Endothelial cell (in vitro differentiated cells): ENCODE measurements at regions not wholly inside any gene's neighbourhood (a gene's known extent, or its start where the extent isn't known, plus 50 kb on each side); places are given as distances from the start of the nearest gene placed in this dataset.

ENCODE experiments used
- DNase-seq: peaks from one replicate; pipeline ENCODE4 v3.0.0; 2021; ENCODE audit warnings: low spot score
- H3K27ac Mint-ChIP-seq: one replicate; pipeline ENCODE4 v1.8.0; 2021; ENCODE audit warnings: mixed read lengths, inconsistent platforms; ENCODE audit not compliant: unreplicated experiment
- H3K27me3 Mint-ChIP-seq: one replicate; pipeline ENCODE4 v1.8.0; 2021; ENCODE audit warnings: mild to moderate bottlenecking, moderate library complexity, mixed read lengths, inconsistent platforms; ENCODE audit not compliant: unreplicated experiment
- H3K36me3 Mint-ChIP-seq: one replicate; pipeline ENCODE4 v1.8.0; 2021; ENCODE audit warnings: mild to moderate bottlenecking, low read depth, mixed read lengths, inconsistent platforms; ENCODE audit not compliant: unreplicated experiment
- H3K4me1 Mint-ChIP-seq: one replicate; pipeline ENCODE4 v1.8.0; 2021; ENCODE audit warnings: mild to moderate bottlenecking, mixed read lengths, inconsistent platforms; ENCODE audit not compliant: unreplicated experiment
- H3K4me3 Mint-ChIP-seq: one replicate; pipeline ENCODE4 v1.8.0; 2021; ENCODE audit warnings: mild to moderate bottlenecking, mixed read lengths, inconsistent platforms; ENCODE audit not compliant: unreplicated experiment
- H3K9me3 Mint-ChIP-seq: one replicate; pipeline ENCODE4 v1.8.0; 2021; ENCODE audit warnings: mixed read lengths, inconsistent platforms; ENCODE audit not compliant: unreplicated experiment
- TF ChIP-seq, protein P1 (sequence below): fragments of 200-600 bp; sonication (generic); IDR thresholded peaks from one replicate; pipeline ENCODE4 v1.5.0; 2021; ENCODE audit warnings: antibody characterized with exemption; ENCODE audit not compliant: unreplicated experiment

DNA sequence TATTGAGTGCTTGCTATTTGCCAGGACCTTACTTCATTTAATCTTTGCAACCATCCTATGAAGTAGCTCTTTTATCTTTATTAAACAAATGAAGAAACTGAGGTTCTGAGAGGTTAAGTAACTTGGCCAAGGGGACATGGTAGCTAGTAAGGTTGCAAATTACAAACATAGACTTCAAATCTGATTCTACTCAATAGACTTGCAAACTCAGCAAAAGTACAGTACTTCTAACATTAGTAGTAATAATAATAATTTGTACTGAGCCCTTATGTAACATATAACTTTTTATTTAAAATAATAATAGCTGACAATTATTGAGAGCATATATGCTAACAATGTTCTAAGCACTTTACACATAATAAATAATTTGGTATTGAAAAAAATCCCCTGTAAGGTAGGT lies 255.7 kb upstream of the ATP5MC3 start:
- DNase-seq, result no peak
- Mint-ChIP-seq H3K4me3 (no peak overlapping the region), H3K27ac (no peak overlapping the region), H3K36me3 (no peaks in the 10 kb centered on the region), H3K27me3 (no peaks in the 10 kb centered on the region), H3K4me1 (peaks cover 5% of the 10 kb centered on the region), H3K9me3 (no peaks in the 10 kb centered on the region)
- TF ChIP-seq, protein P1, sequence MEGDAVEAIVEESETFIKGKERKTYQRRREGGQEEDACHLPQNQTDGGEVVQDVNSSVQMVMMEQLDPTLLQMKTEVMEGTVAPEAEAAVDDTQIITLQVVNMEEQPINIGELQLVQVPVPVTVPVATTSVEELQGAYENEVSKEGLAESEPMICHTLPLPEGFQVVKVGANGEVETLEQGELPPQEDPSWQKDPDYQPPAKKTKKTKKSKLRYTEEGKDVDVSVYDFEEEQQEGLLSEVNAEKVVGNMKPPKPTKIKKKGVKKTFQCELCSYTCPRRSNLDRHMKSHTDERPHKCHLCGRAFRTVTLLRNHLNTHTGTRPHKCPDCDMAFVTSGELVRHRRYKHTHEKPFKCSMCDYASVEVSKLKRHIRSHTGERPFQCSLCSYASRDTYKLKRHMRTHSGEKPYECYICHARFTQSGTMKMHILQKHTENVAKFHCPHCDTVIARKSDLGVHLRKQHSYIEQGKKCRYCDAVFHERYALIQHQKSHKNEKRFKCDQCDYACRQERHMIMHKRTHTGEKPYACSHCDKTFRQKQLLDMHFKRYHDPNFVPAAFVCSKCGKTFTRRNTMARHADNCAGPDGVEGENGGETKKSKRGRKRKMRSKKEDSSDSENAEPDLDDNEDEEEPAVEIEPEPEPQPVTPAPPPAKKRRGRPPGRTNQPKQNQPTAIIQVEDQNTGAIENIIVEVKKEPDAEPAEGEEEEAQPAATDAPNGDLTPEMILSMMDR, result no peak

DNA sequence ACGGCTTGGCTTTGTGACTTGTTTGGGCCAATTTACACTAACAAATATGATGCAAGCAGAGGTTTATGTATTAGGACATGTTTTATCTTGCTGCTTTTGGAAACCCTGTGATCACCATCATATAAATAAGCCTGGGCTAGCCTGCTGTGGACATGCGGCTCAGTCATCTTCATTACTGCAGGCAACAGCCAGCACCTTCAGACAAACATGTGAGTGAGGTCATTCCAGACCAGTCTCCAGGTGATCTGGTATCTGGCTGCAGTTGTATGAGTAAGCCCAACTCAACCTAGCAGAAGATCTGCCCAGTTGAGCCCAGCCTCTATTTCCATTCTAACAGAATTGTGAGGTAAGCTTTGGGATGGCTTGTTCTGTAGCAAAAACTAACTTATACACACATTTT lies 254.6 kb upstream of the ATP5MC3 start:
- H3K9me3 Mint-ChIP-seq, result no peaks in the 10 kb centered on the region

DNA sequence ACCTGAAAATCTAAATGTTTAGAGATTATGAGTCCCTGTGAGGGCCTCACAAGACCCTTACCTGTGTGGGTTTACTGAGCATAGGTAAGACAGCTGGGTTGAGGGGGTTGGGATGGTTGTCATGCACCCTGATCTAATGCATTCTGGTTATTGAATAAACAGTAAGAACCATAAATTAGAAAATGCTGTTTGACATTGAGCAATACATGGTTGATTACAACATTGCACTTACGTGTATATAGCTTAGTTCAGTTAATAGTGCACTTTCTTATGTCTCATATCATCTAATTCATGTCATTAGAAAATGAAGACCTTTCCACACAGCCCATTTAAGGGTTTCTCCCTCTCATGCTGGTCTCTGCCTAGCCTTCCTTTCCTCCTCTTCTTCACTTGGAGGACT lies 253.5 kb upstream of the ATP5MC3 start:
- TF ChIP-seq, protein P1, result no peak
- Mint-ChIP-seq H3K9me3 (no peaks in the 10 kb centered on the region), H3K36me3 (no peaks in the 10 kb centered on the region), H3K4me3 (no peak overlapping the region), H3K27ac (no peak overlapping the region), H3K27me3 (peaks cover 2% of the 10 kb centered on the region), H3K4me1 (peaks cover 7% of the 10 kb centered on the region)
- no peak for DNase-seq

More for the DNA sequence above, 254.6 kb upstream of the ATP5MC3 start:
- H3K36me3 Mint-ChIP-seq, result no peaks in the 10 kb centered on the region
- H3K27me3 Mint-ChIP-seq, result peaks cover 2% of the 10 kb centered on the region
- no peak overlapping the region for H3K27ac Mint-ChIP-seq
- DNase-seq, result no peak
- peaks cover 10% of the 10 kb centered on the region for H3K4me1 Mint-ChIP-seq
- TF ChIP-seq, protein P1, result no peak
- no peak overlapping the region for H3K4me3 Mint-ChIP-seq

DNA sequence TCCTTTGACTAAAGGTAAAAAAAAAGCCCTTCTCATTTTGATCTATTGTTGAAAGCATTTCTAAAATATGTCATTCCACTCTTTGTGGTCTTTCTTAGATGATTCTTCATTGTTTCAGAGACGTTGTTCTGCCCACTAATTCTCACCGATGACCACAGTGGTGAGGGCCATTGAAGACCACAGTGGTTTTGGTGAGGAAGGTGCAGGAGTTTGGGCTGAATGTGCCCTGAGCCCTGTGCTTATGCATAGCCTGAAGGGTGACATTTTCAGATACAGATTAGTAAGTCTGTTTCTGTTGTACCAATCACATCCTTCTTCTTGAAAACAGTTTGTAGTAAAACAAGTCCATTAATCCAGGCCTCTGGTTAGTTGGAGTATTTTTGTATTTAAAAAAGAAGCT lies 251.3 kb upstream of the ATP5MC3 start:
- peaks cover 7% of the 10 kb centered on the region for H3K4me1 Mint-ChIP-seq
- no peak for DNase-seq

DNA sequence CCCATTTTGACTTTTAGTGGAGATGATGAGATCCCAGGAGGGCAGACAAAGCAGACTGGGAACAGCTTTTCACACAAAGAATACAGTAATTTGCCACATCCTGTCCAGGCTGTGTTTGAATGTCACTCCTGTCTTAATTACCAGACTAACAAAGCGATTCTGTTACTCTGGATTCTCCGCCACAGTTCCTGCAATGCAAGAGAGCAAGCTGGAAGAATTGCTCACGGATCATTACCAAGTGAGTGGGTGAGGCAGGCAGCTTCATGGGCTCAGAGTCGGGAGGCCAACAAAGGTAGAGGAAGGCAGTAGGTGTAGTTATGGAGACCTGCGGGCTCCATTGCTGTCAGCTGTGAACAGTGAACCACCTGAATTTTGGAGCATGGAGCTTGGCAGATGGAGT lies 250.5 kb upstream of the ATP5MC3 start:
- TF ChIP-seq, protein P1, result no peak
- Mint-ChIP-seq H3K27ac (no peak overlapping the region), H3K4me1 (peaks cover 7% of the 10 kb centered on the region), H3K4me3 (no peak overlapping the region), H3K27me3 (peaks cover 2% of the 10 kb centered on the region), H3K9me3 (no peaks in the 10 kb centered on the region), H3K36me3 (no peaks in the 10 kb centered on the region)
- DNase-seq, result no peak

More for the DNA sequence above, 251.3 kb upstream of the ATP5MC3 start:
- Mint-ChIP-seq H3K36me3 (no peaks in the 10 kb centered on the region), H3K27ac (no peak overlapping the region), H3K27me3 (peaks cover 2% of the 10 kb centered on the region), H3K4me3 (no peak overlapping the region), H3K9me3 (no peaks in the 10 kb centered on the region)
- TF ChIP-seq, protein P1, result no peak
